ENCODE measurements at regions not wholly inside any gene's neighbourhood (a gene's known extent, or its start where the extent isn't known, plus 50 kb on each side); places are given as distances from the start of the nearest gene placed in this dataset.

GRCh38 chr3:95758707-95759106, 1055.7 kb upstream of the EPHA6 start:
- DNase-seq = no peak
- Histone ChIP-seq H3K9me3 (ENCODE audit: control insufficient read depth, low read length) (peaks cover 14% of the 10 kb centered on the region), H3K23ac (ENCODE audit: low read length in 2 of 2) (no peak overlapping the region), H3K27ac (ENCODE audit: low read length, poor library complexity, severe bottlenecking) (no peak overlapping the region), H3K4ac (ENCODE audit: low read depth in 1 of 2, low read length in 2 of 2) (no peak overlapping the region), H3K4me2 (ENCODE audit: low read length, poor library complexity, severe bottlenecking) (no peak overlapping the region), H3K27me3 (ENCODE audit: control insufficient read depth in 1 of 2, insufficient read depth in 1 of 2, low read length in 2 of 2) (no peaks in the 10 kb centered on the region), H3K14ac (ENCODE audit: low read length in 2 of 2) (no peak overlapping the region), H4K8ac (ENCODE audit: low read length) (no peak overlapping the region), H2BK5ac (ENCODE audit: low read depth, low read length, poor library complexity, severe bottlenecking) (no peak overlapping the region), H4K91ac (ENCODE audit: low read length) (no peak overlapping the region), H2BK120ac (ENCODE audit: low read depth, low read length) (no peak overlapping the region), H3K9ac (ENCODE audit: low read length) (no peak overlapping the region), H2BK12ac (ENCODE audit: low read length in 2 of 2) (no peak overlapping the region), H2AK5ac (ENCODE audit: low read length, severe bottlenecking) (no peak overlapping the region), H3K4me1 (ENCODE audit: control insufficient read depth, insufficient read depth, low read depth, low read length) (no peaks in the 10 kb centered on the region), H3K18ac (ENCODE audit: low read depth in 1 of 2, low read length in 2 of 2) (no peak overlapping the region), H2AFZ (ENCODE audit: low read depth, low read length) (no peak overlapping the region), H3K4me3 (ENCODE audit: insufficient read depth in 1 of 2, low read depth in 1 of 2, low read length in 2 of 2) (no peak overlapping the region), H3K79me1 (replicated peaks; ENCODE audit: low read length, poor library complexity, severe bottlenecking) (no peaks in the 10 kb centered on the region), H2BK15ac (ENCODE audit: low read depth, poor library complexity, severe bottlenecking) (no peak overlapping the region), H3K36me3 (ENCODE audit: control insufficient read depth in 1 of 2, insufficient read depth in 2 of 2, low read depth in 1 of 2, low read length in 2 of 2) (no peaks in the 10 kb centered on the region)
- 72% methylated on average over 4 of the region's 4 CpGs for WGBS

GRCh38 chr3:95759614-95760301, 1054.6 kb upstream of the EPHA6 start:
- Histone ChIP-seq H3K23ac (ENCODE audit: low read length in 2 of 2) (no peak overlapping the region), H2BK12ac (ENCODE audit: low read length in 2 of 2) (no peak overlapping the region), H3K27me3 (ENCODE audit: control insufficient read depth in 1 of 2, insufficient read depth in 1 of 2, low read length in 2 of 2) (no peaks in the 10 kb centered on the region), H3K79me1 (replicated peaks; ENCODE audit: low read length, poor library complexity, severe bottlenecking) (no peaks in the 10 kb centered on the region), H2BK120ac (ENCODE audit: low read depth, low read length) (peak overlapping the region; percentile 3), H2BK5ac (ENCODE audit: low read depth, low read length, poor library complexity, severe bottlenecking) (no peak overlapping the region), H3K9ac (ENCODE audit: low read length) (no peak overlapping the region), H3K4me1 (ENCODE audit: control insufficient read depth, insufficient read depth, low read depth, low read length) (no peaks in the 10 kb centered on the region), H3K18ac (ENCODE audit: low read depth in 1 of 2, low read length in 2 of 2) (no peak overlapping the region), H3K4ac (ENCODE audit: low read depth in 1 of 2, low read length in 2 of 2) (no peak overlapping the region), H3K36me3 (ENCODE audit: control insufficient read depth in 1 of 2, insufficient read depth in 2 of 2, low read depth in 1 of 2, low read length in 2 of 2) (no peaks in the 10 kb centered on the region), H3K14ac (ENCODE audit: low read length in 2 of 2) (no peak overlapping the region), H2BK15ac (ENCODE audit: low read depth, poor library complexity, severe bottlenecking) (no peak overlapping the region), H3K4me3 (ENCODE audit: insufficient read depth in 1 of 2, low read depth in 1 of 2, low read length in 2 of 2) (no peak overlapping the region), H3K27ac (ENCODE audit: low read length, poor library complexity, severe bottlenecking) (no peak overlapping the region), H2AK5ac (ENCODE audit: low read length, severe bottlenecking) (no peak overlapping the region), H2AFZ (ENCODE audit: low read depth, low read length) (no peak overlapping the region), H3K9me3 (ENCODE audit: control insufficient read depth, low read length) (peaks cover 14% of the 10 kb centered on the region), H4K91ac (ENCODE audit: low read length) (peak overlapping the region; percentile 72), H3K4me2 (ENCODE audit: low read length, poor library complexity, severe bottlenecking) (no peak overlapping the region), H4K8ac (ENCODE audit: low read length) (no peak overlapping the region)
- 82% methylated on average over 6 of the region's 6 CpGs for WGBS
- DNase-seq = no peak

- H3K14ac ChIP-seq (ENCODE audit: low read length in 2 of 2) = no peak overlapping the region
- H3K9ac ChIP-seq (ENCODE audit: low read length) = no peak overlapping the region
- 72% methylated on average over 4 of the region's 5 CpGs for WGBS
- H3K9me3 ChIP-seq (ENCODE audit: control insufficient read depth, low read length) = peaks cover 19% of the 10 kb centered on the region
- H3K18ac ChIP-seq (ENCODE audit: low read depth in 1 of 2, low read length in 2 of 2) = no peak overlapping the region
- no peak overlapping the region for H2AFZ ChIP-seq (ENCODE audit: low read depth, low read length)
- DNase-seq = no peak
- H3K36me3 ChIP-seq (ENCODE audit: control insufficient read depth in 1 of 2, insufficient read depth in 2 of 2, low read depth in 1 of 2, low read length in 2 of 2) = no peaks in the 10 kb centered on the region
- H2BK5ac ChIP-seq (ENCODE audit: low read depth, low read length, poor library complexity, severe bottlenecking) = no peak overlapping the region
- no peaks in the 10 kb centered on the region for H3K4me1 ChIP-seq (ENCODE audit: control insufficient read depth, insufficient read depth, low read depth, low read length)
- H3K79me1 ChIP-seq (replicated peaks; ENCODE audit: low read length, poor library complexity, severe bottlenecking) = no peaks in the 10 kb centered on the region
- H3K27ac ChIP-seq (ENCODE audit: low read length, poor library complexity, severe bottlenecking) = no peak overlapping the region
- no peak overlapping the region for H3K4ac ChIP-seq (ENCODE audit: low read depth in 1 of 2, low read length in 2 of 2)
- H3K4me3 ChIP-seq (ENCODE audit: insufficient read depth in 1 of 2, low read depth in 1 of 2, low read length in 2 of 2) = no peak overlapping the region
- H4K91ac ChIP-seq (ENCODE audit: low read length) = no peak overlapping the region
- no peaks in the 10 kb centered on the region for H3K27me3 ChIP-seq (ENCODE audit: control insufficient read depth in 1 of 2, insufficient read depth in 1 of 2, low read length in 2 of 2)
- H3K23ac ChIP-seq (ENCODE audit: low read length in 2 of 2) = no peak overlapping the region
- no peak overlapping the region for H3K4me2 ChIP-seq (ENCODE audit: low read length, poor library complexity, severe bottlenecking)
- H2AK5ac ChIP-seq (ENCODE audit: low read length, severe bottlenecking) = no peak overlapping the region
- no peak overlapping the region for H2BK15ac ChIP-seq (ENCODE audit: low read depth, poor library complexity, severe bottlenecking)
- no peak overlapping the region for H2BK120ac ChIP-seq (ENCODE audit: low read depth, low read length)
- no peak overlapping the region for H4K8ac ChIP-seq (ENCODE audit: low read length)
- H2BK12ac ChIP-seq (ENCODE audit: low read length in 2 of 2) = no peak overlapping the region
Observed at GRCh38 chr3:95775486-95776094, 1038.8 kb upstream of the EPHA6 start.

GRCh38 chr3:95781598-95781997, 1032.8 kb upstream of the EPHA6 start:
- Histone ChIP-seq H2BK15ac (ENCODE audit: low read depth, poor library complexity, severe bottlenecking) (no peak overlapping the region), H3K23ac (ENCODE audit: low read length in 2 of 2) (no peak overlapping the region), H3K9me3 (ENCODE audit: control insufficient read depth, low read length) (peaks cover 2% of the 10 kb centered on the region), H3K27ac (ENCODE audit: low read length, poor library complexity, severe bottlenecking) (no peak overlapping the region), H2BK120ac (ENCODE audit: low read depth, low read length) (no peak overlapping the region), H3K14ac (ENCODE audit: low read length in 2 of 2) (no peak overlapping the region), H3K9ac (ENCODE audit: low read length) (no peak overlapping the region), H3K4me2 (ENCODE audit: low read length, poor library complexity, severe bottlenecking) (no peak overlapping the region), H3K18ac (ENCODE audit: low read depth in 1 of 2, low read length in 2 of 2) (no peak overlapping the region), H3K36me3 (ENCODE audit: control insufficient read depth in 1 of 2, insufficient read depth in 2 of 2, low read depth in 1 of 2, low read length in 2 of 2) (no peaks in the 10 kb centered on the region), H4K8ac (ENCODE audit: low read length) (no peak overlapping the region), H2AK5ac (ENCODE audit: low read length, severe bottlenecking) (no peak overlapping the region), H2AFZ (ENCODE audit: low read depth, low read length) (no peak overlapping the region), H3K79me1 (replicated peaks; ENCODE audit: low read length, poor library complexity, severe bottlenecking) (no peaks in the 10 kb centered on the region), H3K4me3 (ENCODE audit: insufficient read depth in 1 of 2, low read depth in 1 of 2, low read length in 2 of 2) (no peak overlapping the region), H2BK12ac (ENCODE audit: low read length in 2 of 2) (no peak overlapping the region), H3K4ac (ENCODE audit: low read depth in 1 of 2, low read length in 2 of 2) (no peak overlapping the region), H3K27me3 (ENCODE audit: control insufficient read depth in 1 of 2, insufficient read depth in 1 of 2, low read length in 2 of 2) (no peaks in the 10 kb centered on the region), H4K91ac (ENCODE audit: low read length) (no peak overlapping the region), H3K4me1 (ENCODE audit: control insufficient read depth, insufficient read depth, low read depth, low read length) (no peaks in the 10 kb centered on the region), H2BK5ac (ENCODE audit: low read depth, low read length, poor library complexity, severe bottlenecking) (no peak overlapping the region)
- DNase-seq = no peak
